OCI-LY3 (cell line): ENCODE measurements at regions not wholly inside any gene's neighbourhood (a gene's known extent, or its start where the extent isn't known, plus 50 kb on each side); places are given as distances from the start of the nearest gene placed in this dataset.

Experiments used
- H2AFZ ChIP-seq: fragments of 200-600, 300-600 bp; shearing (Covaris generic); 2 replicates; pipeline ENCODE4 v1.6.0; 2014; ENCODE audit warnings: antibody characterized with exemption, low read depth, low read length
- H3K27ac ChIP-seq: fragments of 200-600, 300-600 bp; sonication (generic); 2 replicates; pipeline ENCODE4 v1.5.1; 2014; ENCODE audit warnings: mild to moderate bottlenecking, low read length, moderate library complexity, mixed read lengths
- H3K27me3 ChIP-seq: fragments of 200-600, 300-600 bp; sonication (generic); 2 replicates; pipeline ENCODE4 v1.6.1; 2014; ENCODE audit warnings: low read depth, low read length, mixed read lengths
- H3K36me3 ChIP-seq: fragments of 200-600, 300-600 bp; sonication (generic); replicated peaks from 2 replicates; pipeline ENCODE3; 2014; ENCODE audit warnings: low read depth, low read length, mixed read lengths
- H3K4me1 ChIP-seq: fragments of 300-600, 200-600 bp; sonication (generic); 2 replicates; pipeline ENCODE4 v1.6.1; 2014; ENCODE audit warnings: low read length, mixed read lengths
- H3K4me2 ChIP-seq: fragments of 200-600, 300-600 bp; sonication (generic); 2 replicates; pipeline ENCODE4 v1.6.1; 2014; ENCODE audit warnings: low read length, mixed read lengths
- H3K4me3 ChIP-seq: fragments of 300-600, 200-600 bp; sonication (generic); 2 replicates; pipeline ENCODE4 v1.5.1; 2014; ENCODE audit warnings: antibody characterized with exemption, mild to moderate bottlenecking, low read length, moderate library complexity
- H3K79me2 ChIP-seq: fragments of 300-600, 200-600 bp; shearing (Covaris generic); 2 replicates; pipeline ENCODE4 v1.6.1; 2014; ENCODE audit warnings: mild to moderate bottlenecking, low read length, mixed read lengths
- H3K9ac ChIP-seq: fragments of 300-600, 200-600 bp; shearing (Covaris generic); 2 replicates; pipeline ENCODE4 v1.6.0; 2014; ENCODE audit warnings: mild to moderate bottlenecking, low read length, moderate library complexity
- H3K9me3 ChIP-seq: fragments of 200-600, 300-600 bp; shearing (Covaris generic); 2 replicates; pipeline ENCODE4 v1.6.1; 2014; ENCODE audit warnings: low read length, mixed read lengths; ENCODE audit not compliant: insufficient read depth
- H4K20me1 ChIP-seq: fragments of 200-600, 300-600 bp; sonication (generic); 2 replicates; pipeline ENCODE4 v1.6.1; 2016; ENCODE audit warnings: low read length, mixed read lengths; ENCODE audit not compliant: insufficient read depth
- CTCF ChIP-seq: fragments of 200-600, 300-600 bp; sonication (generic); IDR thresholded peaks from 2 replicates; pipeline ENCODE4 v1.5.1; 2014; ENCODE audit warnings: antibody characterized with exemption, low read length, low read depth
- EZH2phosphoT487 ChIP-seq: fragments of 200-600 bp; shearing (Covaris generic); IDR thresholded peaks from 2 replicates; pipeline ENCODE4 v1.6.1; 2018; ENCODE audit warnings: antibody characterized with exemption, mixed run types, low read depth

- no peak overlapping the region for H3K27ac ChIP-seq
- no peak overlapping the region for H3K9ac ChIP-seq
- H3K79me2 ChIP-seq: no peaks in the 10 kb centered on the region
- no peaks in the 10 kb centered on the region for H3K4me1 ChIP-seq
- no peaks in the 10 kb centered on the region for H4K20me1 ChIP-seq
- no peak overlapping the region for H2AFZ ChIP-seq
- H3K4me3 ChIP-seq: no peak overlapping the region
- no peaks in the 10 kb centered on the region for H3K9me3 ChIP-seq
- no peak for TF ChIP-seq EZH2phosphoT487
- no peaks in the 10 kb centered on the region for H3K27me3 ChIP-seq
- H3K4me2 ChIP-seq: no peak overlapping the region
- no peaks in the 10 kb centered on the region for H3K36me3 ChIP-seq
Measured at GRCh38 chr3:99521551-99521950, 116.8 kb upstream of the COL8A1 start.

- H2AFZ ChIP-seq: no peak overlapping the region
- no peaks in the 10 kb centered on the region for H3K9me3 ChIP-seq
- H3K9ac ChIP-seq: no peak overlapping the region
- no peak overlapping the region for H3K4me3 ChIP-seq
- H3K4me1 ChIP-seq: no peaks in the 10 kb centered on the region
- no peak for TF ChIP-seq CTCF
- TF ChIP-seq EZH2phosphoT487: no peak
- no peak overlapping the region for H3K27ac ChIP-seq
- no peaks in the 10 kb centered on the region for H3K36me3 ChIP-seq
- no peaks in the 10 kb centered on the region for H4K20me1 ChIP-seq
- H3K27me3 ChIP-seq: no peaks in the 10 kb centered on the region
- H3K79me2 ChIP-seq: no peaks in the 10 kb centered on the region
- H3K4me2 ChIP-seq: no peak overlapping the region
Measured at GRCh38 chr3:99520513-99520912, 117.9 kb upstream of the COL8A1 start.

- Histone ChIP-seq H3K27me3 (no peaks in the 10 kb centered on the region), H3K79me2 (no peaks in the 10 kb centered on the region)
- TF ChIP-seq CTCF (no peak), EZH2phosphoT487 (no peak)
Measured at GRCh38 chr3:99516936-99517335, 121.5 kb upstream of the COL8A1 start.

GRCh38 chr3:99515891-99516290 is 122.5 kb upstream of the COL8A1 start:
- Histone ChIP-seq H2AFZ (no peak overlapping the region), H4K20me1 (no peaks in the 10 kb centered on the region), H3K4me2 (no peak overlapping the region), H3K4me3 (no peak overlapping the region), H3K27me3 (no peaks in the 10 kb centered on the region), H3K79me2 (no peaks in the 10 kb centered on the region), H3K27ac (no peak overlapping the region), H3K4me1 (peaks cover 2% of the 10 kb centered on the region; the same call in 1 of the 2 replicates), H3K9ac (no peak overlapping the region), H3K36me3 (no peaks in the 10 kb centered on the region), H3K9me3 (no peaks in the 10 kb centered on the region)
- TF ChIP-seq CTCF (no peak), EZH2phosphoT487 (no peak)

More at GRCh38 chr3:99516936-99517335, 121.5 kb upstream of the COL8A1 start:
- no peak overlapping the region for H3K4me3 ChIP-seq
- H3K27ac ChIP-seq: no peak overlapping the region
- H3K4me1 ChIP-seq: no peaks in the 10 kb centered on the region
- H3K9ac ChIP-seq: no peak overlapping the region
- no peaks in the 10 kb centered on the region for H4K20me1 ChIP-seq
- H3K36me3 ChIP-seq: no peaks in the 10 kb centered on the region
- no peak overlapping the region for H3K4me2 ChIP-seq
- no peaks in the 10 kb centered on the region for H3K9me3 ChIP-seq
- H2AFZ ChIP-seq: no peak overlapping the region

- no peaks in the 10 kb centered on the region for H4K20me1 ChIP-seq
- H2AFZ ChIP-seq: no peak overlapping the region
- no peaks in the 10 kb centered on the region for H3K9me3 ChIP-seq
- H3K4me2 ChIP-seq: no peak overlapping the region
- H3K4me3 ChIP-seq: no peak overlapping the region
- H3K36me3 ChIP-seq: no peaks in the 10 kb centered on the region
- H3K9ac ChIP-seq: no peak overlapping the region
- no peak overlapping the region for H3K27ac ChIP-seq
- H3K27me3 ChIP-seq: no peaks in the 10 kb centered on the region
- no peaks in the 10 kb centered on the region for H3K79me2 ChIP-seq
- TF ChIP-seq CTCF: no peak
- peaks cover 24% of the 10 kb centered on the region for H3K4me1 ChIP-seq
Measured at GRCh38 chr3:99509224-99509623, 129.2 kb upstream of the COL8A1 start.
